ENCODE measurements at regions not wholly inside any gene's neighbourhood (a gene's known extent, or its start where the extent isn't known, plus 50 kb on each side); places are given as distances from the start of the nearest gene placed in this dataset.

DNA sequence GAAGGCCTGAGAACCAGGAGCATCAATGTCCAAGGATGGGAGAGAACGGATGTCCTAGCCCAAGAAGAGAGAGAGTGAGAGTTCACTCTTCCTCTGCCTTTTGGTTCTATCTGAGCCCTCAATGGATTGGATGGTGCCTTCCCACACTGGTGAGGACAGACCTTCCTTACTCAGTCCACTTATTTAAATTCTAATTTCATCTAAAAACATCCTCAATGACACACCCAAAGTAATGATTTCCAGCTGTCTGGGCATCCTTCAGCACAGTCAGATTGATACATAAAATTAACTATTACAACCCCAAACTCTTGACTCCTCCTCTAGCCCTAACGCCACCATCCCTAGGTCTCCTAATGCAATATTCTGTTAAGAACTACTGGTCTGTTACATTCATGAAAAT, 122.0 kb downstream of the GAS1 start:
- no peak for TF ChIP-seq MXI1 (conservative IDR thresholded peaks at IDR 0.05; ENCODE audit: poor library complexity, severe bottlenecking)
- H3K27ac ChIP-seq (ENCODE audit: low read length), result no peak overlapping the region
- H3K36me3 ChIP-seq (ENCODE audit: insufficient read depth, low read length), result no peaks in the 10 kb centered on the region

DNA sequence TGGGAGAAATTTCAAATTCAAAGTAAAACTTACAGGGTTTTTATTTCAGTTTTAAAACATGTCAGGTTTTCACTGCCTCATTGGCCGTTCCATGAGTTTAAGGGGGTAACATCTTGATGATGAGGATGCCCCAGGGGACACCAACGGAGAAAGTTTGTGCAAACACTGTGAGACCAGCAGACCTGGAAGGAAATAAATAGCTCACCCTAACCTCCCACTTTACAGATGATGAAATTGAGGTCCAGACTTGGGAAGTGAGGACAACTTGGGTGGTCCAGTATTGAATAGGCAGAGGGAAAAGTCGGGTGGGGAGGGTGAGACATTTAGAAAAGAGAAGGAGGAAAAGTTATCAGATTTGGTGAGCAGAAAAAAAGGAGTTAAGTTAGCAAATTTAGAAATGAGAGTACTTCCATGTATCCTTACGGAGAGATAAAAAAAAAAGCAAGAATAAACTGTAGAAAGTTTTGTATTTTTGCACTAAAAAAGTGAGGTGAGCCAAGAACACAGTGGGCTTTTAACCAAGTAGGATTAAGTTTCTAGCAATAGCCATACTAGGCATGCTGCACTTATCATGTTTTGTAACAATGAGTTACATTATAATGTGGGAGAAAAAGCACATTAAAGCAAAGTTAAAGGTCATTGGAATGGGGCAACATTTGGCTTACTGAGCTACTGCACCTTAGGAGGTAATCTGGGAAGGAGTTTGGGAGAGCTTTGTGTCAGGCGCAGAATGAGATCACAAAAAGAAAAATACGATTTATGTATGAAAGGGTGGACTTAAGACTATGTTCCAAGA, 125.1 kb downstream of the GAS1 start:
- Histone ChIP-seq H3K27ac (ENCODE audit: low read length) (no peak overlapping the region), H3K4me3 (ENCODE audit: low read length) (no peak overlapping the region), H3K27me3 (ENCODE audit: insufficient read depth, low read depth, low read length) (no peaks in the 10 kb centered on the region), H2AFZ (ENCODE audit: low read depth, low read length) (no peak overlapping the region), H3K36me3 (ENCODE audit: insufficient read depth, low read length) (no peaks in the 10 kb centered on the region), H3F3A (ENCODE audit: insufficient read depth, low read length, poor library complexity, severe bottlenecking) (no peaks in the 10 kb centered on the region), H3K9ac (ENCODE audit: low read length) (no peak overlapping the region), H3K9me2 (ENCODE audit: insufficient read depth, low read length) (no peaks in the 10 kb centered on the region), H3K79me2 (replicated peaks; ENCODE audit: insufficient read depth, low read length) (no peaks in the 10 kb centered on the region), H3K9me3 (ENCODE audit: low read length) (no peaks in the 10 kb centered on the region), H3K4me2 (ENCODE audit: low read length) (no peak overlapping the region), H4K20me1 (ENCODE audit: insufficient read depth) (no peaks in the 10 kb centered on the region)
- TF ChIP-seq POLR2AphosphoS5 (IDR thresholded peaks at IDR 0.05) (no peak), TAF1 (IDR thresholded peaks at IDR 0.05; ENCODE audit: low read depth) (no peak), EZH2 (IDR thresholded peaks at IDR 0.05; ENCODE audit: borderline replicate concordance, insufficient read depth, low read length, poor library complexity, severe bottlenecking) (no peak), SMC3 (conservative IDR thresholded peaks at IDR 0.05; ENCODE audit: poor library complexity) (no peak), RAD21 (conservative IDR thresholded peaks at IDR 0.05) (no peak), MXI1 (conservative IDR thresholded peaks at IDR 0.05; ENCODE audit: poor library complexity, severe bottlenecking) (no peak), EP300 (conservative IDR thresholded peaks at IDR 0.05; ENCODE audit: poor library complexity, severe bottlenecking) (no peak)
- TF ChIP-seq, protein P1, sequence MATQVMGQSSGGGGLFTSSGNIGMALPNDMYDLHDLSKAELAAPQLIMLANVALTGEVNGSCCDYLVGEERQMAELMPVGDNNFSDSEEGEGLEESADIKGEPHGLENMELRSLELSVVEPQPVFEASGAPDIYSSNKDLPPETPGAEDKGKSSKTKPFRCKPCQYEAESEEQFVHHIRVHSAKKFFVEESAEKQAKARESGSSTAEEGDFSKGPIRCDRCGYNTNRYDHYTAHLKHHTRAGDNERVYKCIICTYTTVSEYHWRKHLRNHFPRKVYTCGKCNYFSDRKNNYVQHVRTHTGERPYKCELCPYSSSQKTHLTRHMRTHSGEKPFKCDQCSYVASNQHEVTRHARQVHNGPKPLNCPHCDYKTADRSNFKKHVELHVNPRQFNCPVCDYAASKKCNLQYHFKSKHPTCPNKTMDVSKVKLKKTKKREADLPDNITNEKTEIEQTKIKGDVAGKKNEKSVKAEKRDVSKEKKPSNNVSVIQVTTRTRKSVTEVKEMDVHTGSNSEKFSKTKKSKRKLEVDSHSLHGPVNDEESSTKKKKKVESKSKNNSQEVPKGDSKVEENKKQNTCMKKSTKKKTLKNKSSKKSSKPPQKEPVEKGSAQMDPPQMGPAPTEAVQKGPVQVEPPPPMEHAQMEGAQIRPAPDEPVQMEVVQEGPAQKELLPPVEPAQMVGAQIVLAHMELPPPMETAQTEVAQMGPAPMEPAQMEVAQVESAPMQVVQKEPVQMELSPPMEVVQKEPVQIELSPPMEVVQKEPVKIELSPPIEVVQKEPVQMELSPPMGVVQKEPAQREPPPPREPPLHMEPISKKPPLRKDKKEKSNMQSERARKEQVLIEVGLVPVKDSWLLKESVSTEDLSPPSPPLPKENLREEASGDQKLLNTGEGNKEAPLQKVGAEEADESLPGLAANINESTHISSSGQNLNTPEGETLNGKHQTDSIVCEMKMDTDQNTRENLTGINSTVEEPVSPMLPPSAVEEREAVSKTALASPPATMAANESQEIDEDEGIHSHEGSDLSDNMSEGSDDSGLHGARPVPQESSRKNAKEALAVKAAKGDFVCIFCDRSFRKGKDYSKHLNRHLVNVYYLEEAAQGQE (IDR thresholded peaks at IDR 0.05; ENCODE audit: borderline replicate concordance), result no peak
- TF ChIP-seq, protein P2, sequence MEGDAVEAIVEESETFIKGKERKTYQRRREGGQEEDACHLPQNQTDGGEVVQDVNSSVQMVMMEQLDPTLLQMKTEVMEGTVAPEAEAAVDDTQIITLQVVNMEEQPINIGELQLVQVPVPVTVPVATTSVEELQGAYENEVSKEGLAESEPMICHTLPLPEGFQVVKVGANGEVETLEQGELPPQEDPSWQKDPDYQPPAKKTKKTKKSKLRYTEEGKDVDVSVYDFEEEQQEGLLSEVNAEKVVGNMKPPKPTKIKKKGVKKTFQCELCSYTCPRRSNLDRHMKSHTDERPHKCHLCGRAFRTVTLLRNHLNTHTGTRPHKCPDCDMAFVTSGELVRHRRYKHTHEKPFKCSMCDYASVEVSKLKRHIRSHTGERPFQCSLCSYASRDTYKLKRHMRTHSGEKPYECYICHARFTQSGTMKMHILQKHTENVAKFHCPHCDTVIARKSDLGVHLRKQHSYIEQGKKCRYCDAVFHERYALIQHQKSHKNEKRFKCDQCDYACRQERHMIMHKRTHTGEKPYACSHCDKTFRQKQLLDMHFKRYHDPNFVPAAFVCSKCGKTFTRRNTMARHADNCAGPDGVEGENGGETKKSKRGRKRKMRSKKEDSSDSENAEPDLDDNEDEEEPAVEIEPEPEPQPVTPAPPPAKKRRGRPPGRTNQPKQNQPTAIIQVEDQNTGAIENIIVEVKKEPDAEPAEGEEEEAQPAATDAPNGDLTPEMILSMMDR (IDR thresholded peaks at IDR 0.05; ENCODE audit: poor library complexity, severe bottlenecking), result no peak

More for the DNA sequence above, 122.0 kb downstream of the GAS1 start:
- Histone ChIP-seq H3K27me3 (ENCODE audit: insufficient read depth, low read depth, low read length) (no peaks in the 10 kb centered on the region), H3K9me3 (ENCODE audit: low read length) (no peaks in the 10 kb centered on the region), H3K9ac (ENCODE audit: low read length) (no peak overlapping the region), H4K20me1 (ENCODE audit: insufficient read depth) (no peaks in the 10 kb centered on the region), H2AFZ (ENCODE audit: low read depth, low read length) (no peak overlapping the region), H3K79me2 (replicated peaks; ENCODE audit: insufficient read depth, low read length) (no peaks in the 10 kb centered on the region), H3K4me3 (ENCODE audit: low read length) (no peak overlapping the region), H3K4me2 (ENCODE audit: low read length) (no peak overlapping the region), H3F3A (ENCODE audit: insufficient read depth, low read length, poor library complexity, severe bottlenecking) (no peaks in the 10 kb centered on the region), H3K9me2 (ENCODE audit: insufficient read depth, low read length) (no peaks in the 10 kb centered on the region)

Measured in neural cell (in vitro differentiated cells).